SW 1271 (cell line): ENCODE measurements at regions not wholly inside any gene's neighbourhood (a gene's known extent, or its start where the extent isn't known, plus 50 kb on each side); places are given as distances from the start of the nearest gene placed in this dataset.
"Not testable (repeated sequence)": the region's sequence is repeated elsewhere in the genome, so short reads cannot be mapped to it uniquely, and the experiment has no call there.

Experiments
- DNase-seq, 2 experiments: peaks; one replicate each; lab custom pipeline; 2025; lab: John Stamatoyannopoulos, UW

DNA sequence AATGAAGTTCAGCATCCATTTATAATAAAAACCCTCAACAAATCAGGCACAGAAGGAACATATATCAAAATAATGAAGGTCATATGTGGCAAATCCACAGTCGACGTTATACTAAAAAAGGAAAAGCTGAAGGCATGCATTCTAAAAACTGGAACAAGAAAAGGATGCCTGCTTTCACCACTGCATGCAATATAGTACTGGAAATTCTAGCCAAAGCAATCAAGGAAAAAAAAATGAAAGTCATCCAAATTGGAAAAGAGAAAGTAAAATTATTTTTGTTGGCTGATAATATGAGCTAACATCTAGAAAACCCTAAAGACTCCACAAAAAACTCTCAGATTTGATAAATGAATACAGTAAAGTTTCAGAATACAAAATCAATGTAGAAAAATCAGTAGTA lies 1123.2 kb downstream of the TBL1XR1 start:
- no peak for DNase-seq

DNA sequence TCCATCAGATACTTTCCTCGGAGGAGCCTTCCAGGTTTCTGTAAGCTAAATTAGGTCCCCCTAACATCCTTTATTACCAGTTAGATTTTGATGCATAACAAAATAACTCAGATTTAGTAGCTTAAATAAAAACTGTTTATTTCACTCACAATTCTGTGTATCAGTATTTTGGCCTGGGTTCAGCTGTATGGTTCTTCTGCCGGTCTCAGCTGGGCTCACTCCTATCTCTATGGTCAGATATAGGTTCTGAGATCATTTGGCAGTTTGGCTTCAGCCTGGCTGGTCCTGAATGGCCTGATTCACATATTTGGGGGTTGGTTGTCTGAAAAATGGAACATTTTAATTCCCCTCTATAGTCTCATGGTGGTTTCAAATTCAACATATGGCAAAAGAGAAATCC lies 1125.3 kb downstream of the TBL1XR1 start:
- DNase-seq: no peak

DNA sequence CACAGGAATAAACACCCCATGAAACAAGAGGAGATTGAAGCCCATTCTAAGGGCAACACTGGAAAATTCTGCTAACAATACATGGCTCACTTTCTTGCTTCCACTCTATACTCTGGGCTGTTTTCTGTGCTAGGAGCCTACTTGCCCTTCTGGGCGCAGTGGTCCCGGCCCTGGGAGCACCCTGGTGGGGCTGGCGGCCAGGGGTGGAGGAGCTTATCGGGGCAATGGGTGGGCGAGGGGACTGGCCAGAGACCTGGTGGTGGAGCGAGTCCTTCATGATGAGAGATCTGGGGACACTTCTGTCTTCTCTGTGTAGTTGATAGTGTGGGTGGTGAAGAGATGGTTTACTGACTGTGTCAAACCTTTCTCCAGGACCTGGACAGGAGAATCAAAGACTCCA lies 1128.5 kb downstream of the TBL1XR1 start:
- no peak for DNase-seq

DNA sequence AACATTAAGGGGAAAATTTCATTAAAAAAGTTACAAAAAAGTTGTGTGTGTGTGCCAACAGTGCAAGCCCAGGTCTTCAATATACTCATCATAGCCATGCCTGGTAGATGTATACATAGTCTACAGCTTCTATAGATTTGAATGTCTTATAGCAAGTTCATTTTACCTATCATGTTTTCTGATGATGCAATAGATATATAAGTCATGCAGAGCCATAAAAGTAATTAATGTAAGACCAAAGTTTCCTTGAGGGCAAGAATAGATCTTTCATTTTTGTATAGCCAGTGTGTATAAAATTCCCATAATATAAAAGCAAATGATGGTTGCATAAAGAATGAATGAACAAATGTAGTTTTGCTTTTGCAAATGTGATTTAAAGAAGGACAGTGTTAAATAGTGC lies 1138.4 kb downstream of the TBL1XR1 start:
- DNase-seq: no peak

DNA sequence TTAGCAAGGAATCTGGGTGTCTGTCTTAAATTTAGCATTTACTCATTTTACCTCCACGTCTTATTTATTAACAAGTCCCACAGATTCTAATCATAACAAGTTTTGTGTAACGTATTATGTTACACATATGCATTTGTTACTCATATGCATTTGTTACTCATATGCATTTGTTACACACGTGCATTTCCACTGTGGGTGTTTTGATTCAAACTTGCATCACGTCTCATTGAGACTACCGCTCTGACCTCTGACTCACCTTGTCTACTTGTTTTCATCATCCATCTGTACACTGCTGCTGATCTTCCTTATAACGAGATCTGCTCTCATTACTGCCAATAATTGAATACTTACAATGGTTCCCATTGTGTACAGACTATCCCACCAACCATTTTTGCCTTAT lies 1141.4 kb downstream of the TBL1XR1 start:
- DNase-seq: no peak

DNA sequence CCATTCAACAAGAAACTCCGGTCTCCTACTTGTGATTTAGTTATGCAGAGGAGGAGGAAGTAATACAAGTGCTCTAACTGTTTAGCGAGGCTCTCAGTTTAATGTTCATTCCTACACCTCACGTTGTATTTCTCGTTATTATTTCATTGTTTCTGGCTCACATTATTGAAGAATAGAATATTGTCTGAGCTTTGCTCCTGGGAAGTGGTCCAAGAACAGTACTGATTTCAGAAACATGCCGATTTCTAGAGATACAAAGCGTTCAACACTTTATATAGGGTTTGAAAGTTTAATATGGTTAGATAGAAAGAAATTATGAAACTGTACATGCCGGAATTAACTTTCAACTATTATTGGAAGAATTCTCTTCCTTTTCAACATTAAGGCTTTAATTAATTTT lies 1145.5 kb downstream of the TBL1XR1 start:
- no peak for DNase-seq

DNA sequence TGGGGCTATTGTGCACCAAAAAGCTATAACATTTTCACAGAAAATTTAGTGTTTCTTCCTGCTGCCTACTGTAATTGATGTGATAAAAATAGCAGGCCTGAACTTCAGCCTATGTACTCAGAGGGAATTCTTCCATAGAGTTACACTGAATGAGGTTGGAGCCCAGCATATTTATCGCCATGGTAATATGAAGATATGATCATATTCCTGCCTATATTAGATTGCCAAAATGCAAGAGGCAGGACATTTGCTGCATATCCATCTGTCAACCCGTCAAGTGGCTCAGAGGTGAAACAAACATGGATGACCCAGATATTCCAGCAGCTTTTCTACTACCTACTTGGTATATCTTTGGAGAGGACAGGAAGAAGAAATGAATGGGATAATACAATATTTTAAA lies 1150.6 kb downstream of the TBL1XR1 start:
- DNase-seq: no peak

DNA sequence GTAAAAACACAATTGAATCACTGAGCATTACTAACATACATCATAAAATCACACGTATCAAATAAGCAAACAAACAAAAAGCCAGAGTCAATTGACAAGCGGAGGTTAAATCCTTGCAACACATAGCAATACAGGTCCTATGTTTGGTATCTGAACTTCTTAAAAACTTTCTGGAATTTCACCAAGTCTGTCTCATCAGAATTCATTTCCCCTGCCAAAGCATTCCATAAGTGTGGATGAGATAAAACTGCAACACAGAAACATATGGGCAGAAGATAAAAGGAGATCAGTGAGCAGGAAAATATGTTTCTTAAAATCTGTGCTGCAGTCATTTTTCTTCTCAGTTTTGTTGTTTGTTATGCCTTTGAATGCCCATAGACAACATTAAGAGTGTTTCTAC lies 1155.5 kb downstream of the TBL1XR1 start:
- DNase-seq: no peak

DNA sequence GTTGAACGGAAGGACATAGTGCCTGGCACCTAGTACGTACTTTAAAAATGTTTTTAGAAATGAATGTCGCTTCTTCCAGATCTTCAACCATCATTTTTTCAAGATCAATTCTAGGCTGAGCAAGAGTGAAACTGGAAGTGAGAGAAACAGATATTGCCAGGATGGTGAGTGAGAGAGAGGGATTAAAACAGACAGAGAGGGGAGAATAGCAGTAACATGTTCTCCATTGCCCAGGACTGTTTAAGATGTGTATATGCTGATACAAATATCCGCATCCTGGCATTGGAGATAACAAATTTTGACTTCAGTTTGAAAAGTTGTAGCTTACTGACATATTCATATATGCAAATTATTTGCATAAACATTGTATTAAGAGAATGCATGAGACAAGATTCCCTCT lies 1156.1 kb downstream of the TBL1XR1 start:
- no peak for DNase-seq

DNA sequence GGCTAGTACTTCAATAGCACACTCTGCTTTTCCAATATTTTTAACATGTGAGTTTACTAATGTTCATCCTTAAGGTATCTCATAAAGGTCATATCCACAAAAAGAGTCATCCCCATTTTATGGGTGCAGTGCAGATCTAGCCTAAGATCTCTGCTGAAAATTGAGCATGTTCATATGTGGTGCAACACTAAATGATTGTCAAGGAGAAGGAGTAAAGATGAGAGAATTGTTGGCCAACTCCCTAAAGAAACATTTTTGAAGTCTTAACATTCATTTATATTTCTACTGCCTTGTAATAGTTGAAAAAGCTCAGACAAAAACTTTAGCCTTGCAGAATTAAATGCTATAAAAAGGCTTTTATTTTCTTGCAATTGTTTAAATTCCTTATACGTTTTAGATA lies 1159.6 kb downstream of the TBL1XR1 start:
- no peak for DNase-seq

DNA sequence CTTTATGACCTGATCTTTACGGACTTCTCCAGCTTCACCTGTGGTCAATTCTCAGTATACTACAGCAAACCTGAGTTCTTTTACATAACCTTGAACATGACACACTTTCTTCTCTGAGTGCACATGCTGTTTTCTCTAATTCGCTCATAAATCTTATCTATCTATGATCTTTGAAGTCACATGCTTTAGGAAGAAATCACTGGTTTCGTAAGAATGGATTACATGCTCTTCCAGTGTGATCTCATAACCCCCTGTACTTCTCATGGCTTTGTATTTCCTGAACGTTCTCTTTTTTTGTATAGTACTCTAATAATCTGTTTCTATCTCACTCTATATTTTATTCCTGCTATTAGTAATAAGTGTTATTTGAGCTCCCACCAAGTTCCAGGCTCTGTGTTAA lies 1165.2 kb downstream of the TBL1XR1 start:
- DNase-seq: no peak

DNA sequence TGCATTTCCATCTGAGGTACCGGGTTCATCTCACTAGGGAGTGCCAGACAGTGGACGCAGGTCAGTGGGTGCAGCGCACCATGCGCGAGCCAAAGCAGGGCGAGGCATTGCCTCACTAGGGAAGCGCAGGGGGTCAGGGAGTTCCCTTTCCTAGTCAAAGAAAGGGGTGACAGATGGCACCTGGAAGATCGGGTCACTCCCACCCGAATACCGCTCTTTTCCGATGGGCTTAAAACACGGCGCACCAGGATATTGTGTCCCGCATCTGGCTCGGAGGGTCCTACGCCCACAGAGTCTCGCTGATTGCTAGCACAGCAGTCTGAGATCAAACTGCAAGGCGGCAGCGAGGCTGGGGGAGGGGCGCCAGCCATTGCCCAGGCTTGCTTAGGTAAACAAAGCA lies 1157.1 kb downstream of the NAALADL2 start:
- DNase-seq: not testable (repeated sequence)

DNA sequence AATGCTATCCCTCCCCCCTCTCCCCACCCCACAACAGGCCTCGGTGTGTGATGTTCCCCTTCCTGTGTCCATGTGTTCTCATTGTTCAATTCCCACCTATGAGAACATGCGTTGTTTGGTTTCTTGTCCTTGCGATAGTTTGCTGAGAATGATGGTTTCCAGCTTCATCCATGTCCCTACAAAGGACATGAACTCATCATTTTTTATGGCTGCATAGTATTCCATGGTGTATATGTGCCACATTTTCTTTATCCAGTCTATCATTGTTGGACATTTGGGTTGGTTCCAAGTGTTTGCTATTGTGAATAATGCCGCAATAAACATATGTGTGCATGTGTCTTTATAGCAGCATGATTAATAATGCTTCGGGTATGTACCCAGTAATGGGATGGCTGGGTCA lies 1156.1 kb downstream of the NAALADL2 start:
- not testable (repeated sequence) for DNase-seq

DNA sequence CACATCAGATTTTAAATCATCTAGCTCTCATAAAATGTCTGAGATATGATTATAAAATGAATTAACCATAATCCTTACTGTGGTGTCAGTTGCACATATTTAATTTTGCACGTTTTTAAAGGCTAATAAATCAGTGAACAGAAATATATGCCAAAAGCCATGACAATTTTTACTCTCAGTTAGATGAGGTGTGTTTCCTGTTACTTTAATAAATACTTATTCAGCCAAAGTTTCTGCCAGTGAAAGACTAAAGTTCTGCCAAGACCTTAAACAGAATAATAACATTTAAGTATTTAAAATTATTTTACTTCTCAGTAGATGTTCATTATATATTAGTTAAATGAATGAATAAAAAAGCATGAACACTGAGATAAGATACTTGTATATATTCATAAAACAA lies 1150.1 kb downstream of the NAALADL2 start:
- DNase-seq: no peak

DNA sequence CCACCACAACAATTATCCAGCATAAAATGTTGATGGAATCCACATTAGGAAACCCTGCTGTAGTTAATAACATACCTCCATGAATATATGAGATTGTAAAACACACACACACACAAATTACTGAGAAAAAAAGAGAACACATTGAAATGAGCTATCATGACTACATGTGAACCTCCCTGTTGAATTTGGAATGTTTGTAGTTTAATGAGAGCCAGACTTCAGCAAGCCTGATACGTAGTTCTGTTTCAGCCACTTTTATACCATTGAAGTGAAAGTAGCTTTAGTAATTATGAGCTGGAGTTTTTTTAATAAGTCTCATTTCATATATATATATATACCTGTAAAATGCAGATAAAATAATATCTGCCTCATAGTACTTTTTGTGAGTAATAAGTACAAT lies 1146.4 kb downstream of the NAALADL2 start:
- DNase-seq: no peak

DNA sequence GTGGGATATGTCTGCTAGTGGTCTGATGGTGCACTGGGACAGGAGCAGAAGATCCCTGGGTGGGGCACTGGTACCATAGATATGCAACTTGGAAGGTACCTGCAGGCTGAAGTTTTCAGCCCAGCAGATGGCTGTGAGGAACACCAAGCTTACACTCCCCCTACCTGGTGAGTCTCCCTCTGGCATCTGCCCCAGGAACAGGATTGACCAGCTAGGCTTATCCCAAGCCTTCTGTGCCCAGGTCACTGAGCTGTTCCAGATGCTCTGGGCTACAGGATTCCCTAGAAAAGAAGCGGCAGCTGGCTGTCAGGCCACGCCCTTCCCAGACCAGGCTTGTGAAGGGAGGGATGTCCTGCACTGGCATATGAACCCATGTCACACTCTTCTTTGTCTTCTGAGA lies 1130.0 kb downstream of the NAALADL2 start:
- DNase-seq: no peak

DNA sequence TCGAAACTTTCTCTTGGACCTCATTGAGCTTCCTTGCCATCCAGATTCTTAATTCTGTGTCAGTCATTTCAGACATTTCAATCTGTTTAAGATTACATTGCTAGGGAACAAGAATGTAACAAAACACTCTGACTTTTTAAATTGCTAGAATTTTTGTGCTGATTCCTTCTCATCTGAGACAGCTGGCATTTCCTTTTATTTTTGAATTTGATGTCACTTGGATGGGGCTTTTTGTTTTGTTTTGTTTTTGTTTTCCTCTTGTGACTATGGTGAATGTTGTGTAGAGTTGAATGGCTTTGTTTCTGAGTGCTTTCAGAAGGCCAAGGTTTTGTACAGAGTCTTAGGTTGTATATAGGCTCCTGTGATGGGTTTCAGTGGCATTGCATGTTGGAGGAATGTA lies 1129.3 kb downstream of the NAALADL2 start:
- DNase-seq: no peak

DNA sequence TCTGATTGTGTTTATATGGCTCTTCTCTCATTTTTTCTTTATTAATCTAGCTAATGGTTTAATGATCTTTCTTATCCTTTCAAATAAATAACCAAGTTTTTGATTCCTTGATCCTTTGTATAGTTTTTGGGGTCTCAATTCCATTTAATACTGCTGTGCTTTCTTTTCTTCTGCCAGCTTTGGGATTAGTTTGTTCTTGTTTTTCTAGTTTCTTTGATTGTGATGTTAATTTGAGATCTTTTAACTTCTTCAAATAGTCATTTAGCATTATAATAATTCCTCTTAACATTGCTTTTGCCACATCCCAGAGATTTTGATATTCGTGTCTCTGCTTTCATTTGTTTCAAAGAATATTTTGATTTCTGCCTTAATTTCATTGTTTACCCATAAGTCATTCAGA lies 1126.6 kb downstream of the NAALADL2 start:
- no peak for DNase-seq

DNA sequence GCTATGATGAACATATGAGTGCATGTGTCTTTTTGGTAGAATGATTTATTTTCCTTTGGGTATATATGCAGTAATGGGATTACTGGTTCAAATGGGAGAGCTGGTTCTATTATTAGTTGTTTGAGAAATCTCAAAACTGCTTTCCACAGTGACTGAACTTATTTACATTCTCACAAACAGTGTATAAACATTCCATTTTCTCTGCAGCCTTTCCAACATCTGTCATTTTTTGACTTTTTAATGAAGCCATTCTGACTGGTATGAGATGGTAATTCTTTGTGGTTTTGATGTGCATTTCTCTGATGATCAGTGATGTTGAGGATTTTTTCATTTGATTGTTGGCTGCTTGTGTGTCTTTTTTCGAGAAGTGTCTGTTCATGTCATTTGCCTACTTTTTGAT lies 1124.2 kb downstream of the NAALADL2 start:
- DNase-seq: no peak

DNA sequence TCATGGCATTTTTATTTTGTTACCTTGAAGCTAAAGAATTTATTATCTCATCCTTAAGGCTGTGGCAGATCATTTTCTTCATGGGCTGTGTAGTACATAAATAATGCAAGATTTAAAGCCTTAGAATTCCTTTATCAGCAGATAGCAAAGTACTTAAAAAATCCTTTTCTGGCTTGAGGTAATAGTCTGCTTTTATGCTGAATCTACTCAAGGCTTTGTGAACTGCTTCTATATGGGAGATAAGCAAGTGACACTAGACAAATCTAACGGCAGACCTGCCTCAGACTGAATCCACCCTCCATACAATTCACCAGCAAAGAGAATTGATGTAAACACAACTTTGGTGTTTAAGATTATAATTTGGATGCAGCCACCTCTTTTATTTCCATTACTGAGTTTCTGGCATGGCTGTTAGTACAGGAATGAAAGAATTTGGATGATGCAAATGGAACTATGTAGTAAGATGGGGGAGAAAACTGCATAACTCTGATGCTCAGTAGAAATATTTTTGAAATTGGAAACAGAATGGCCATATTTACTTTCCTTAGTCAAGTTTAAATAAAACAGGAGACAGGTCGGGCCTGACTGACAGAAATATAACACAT lies 1121.5 kb downstream of the NAALADL2 start:
- no peak for DNase-seq

DNA sequence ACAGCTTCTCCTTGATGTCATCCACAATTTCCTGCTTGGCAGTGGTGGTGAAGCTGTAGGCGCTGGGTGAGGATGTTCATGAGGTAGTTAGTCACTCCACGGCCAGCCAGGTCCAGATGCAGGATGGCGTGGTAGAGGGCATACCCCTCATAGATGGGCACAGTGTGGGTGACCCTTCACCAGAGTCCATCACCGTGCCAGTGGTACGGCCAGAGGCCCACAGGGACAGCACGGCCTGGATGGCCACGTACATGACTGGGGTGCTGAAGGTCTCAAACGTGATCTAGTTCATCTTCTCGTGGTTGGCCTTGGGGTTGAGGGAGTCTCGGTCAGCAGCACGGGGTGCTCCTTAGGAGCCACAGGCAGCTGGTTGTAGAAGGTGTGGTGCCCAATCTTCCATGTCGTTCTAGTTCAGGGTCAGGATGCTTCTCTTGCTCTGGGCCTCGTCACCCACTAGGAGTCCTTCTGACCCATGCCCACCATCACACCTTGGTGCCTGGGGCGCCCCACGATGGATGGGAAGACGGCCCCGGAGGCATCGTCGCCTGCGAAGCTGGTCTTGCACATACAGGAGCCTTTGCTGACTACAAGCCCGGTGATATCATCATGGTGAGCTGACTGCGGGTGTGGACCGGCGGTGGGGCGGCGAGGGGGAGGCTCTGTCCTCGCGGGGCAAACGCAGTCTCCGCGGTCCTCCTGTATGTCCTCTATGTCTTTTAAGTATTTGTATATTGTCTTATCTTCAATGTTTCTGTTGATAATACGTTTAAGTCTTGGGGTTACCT lies 1119.0 kb downstream of the NAALADL2 start:
- DNase-seq: no peak

DNA sequence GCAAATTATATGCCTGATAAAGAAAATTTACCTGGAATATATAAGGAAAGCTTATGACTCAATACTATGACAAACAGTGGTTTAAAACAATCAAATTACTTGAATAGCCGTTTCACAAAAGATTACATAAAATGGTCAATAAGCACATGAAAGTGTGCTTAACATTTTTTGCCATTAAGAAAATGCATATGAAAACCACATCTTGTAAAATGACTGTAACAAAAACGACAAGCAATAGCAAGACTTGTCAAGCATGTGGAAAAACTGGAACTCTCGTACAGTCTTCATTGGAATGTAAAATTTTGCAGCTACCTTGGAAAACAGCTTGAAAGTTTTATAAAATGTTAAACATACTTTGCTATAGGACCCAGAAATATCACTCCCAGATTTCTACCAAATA lies 1110.3 kb downstream of the NAALADL2 start:
- DNase-seq: no peak

DNA sequence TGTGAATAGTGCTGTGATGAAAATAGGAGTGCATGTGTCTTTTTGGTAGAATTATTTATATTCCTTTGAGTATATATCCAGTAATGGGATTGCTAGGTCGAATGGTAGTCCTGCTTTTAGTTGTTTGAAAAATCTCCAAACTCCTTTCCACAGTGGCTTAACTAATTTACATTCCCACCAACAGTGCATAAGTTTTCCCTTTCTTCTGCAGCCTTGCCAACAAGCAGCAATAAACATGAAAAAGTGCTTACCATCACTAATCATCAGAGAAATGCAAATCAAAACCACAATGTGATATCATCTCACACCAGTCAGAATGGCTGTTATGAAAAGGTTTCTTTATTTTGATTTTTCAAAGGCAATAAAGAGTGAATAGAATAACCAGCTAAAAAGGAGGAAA lies 1105.9 kb downstream of the NAALADL2 start:
- DNase-seq: no peak

DNA sequence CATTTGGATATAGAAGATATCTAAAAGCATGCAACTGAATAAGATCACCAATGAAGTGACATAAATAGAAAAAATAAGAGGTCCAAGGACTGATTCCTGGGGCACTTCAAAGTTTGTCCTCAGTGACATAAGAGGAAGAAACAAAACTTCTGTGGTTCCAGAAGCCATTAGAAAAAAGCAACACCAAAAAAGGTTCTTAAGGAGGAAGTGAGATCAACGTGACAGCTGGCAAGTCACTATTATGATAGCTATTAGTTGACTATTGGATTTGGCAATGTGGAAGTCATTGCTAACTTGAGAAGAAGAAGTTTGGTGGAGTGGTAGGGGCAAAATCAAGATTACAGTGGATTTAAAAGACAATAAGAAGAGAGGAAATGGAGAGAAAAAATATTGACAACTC lies 1098.3 kb downstream of the NAALADL2 start:
- DNase-seq: no peak
